Stromal cell of bone marrow (primary cell): ENCODE measurements at regions not wholly inside any gene's neighbourhood (a gene's known extent, or its start where the extent isn't known, plus 50 kb on each side); places are given as distances from the start of the nearest gene placed in this dataset.
"Not testable (repeated sequence)": the region's sequence is repeated elsewhere in the genome, so short reads cannot be mapped to it uniquely, and the experiment has no call there.

Experiments used
- DNase-seq: peaks from one replicate; pipeline ENCODE4 v3.0.0-alpha.2; 2012; ENCODE audit warnings: low read depth

DNA sequence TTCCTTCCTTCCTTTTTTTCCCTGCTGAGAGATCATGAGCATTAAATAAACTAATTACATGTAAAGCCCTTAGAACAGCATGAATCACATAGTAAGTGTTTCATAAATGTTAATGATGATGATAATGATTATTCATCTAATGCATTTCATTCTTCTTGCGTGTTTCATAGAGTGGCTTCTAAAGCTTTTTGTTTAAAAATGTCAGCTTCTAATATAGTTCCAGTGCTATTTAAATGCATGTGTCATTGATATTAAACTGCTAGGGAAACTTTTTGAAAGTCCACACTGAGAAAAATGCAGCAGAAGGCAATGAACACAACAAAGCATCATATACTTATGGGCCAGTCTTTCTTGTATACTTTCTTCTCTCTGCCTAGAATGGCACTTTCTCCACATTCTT, 894.8 kb downstream of the REEP3 start:
- no peak for DNase-seq

- no peak for DNase-seq
Measured at GRCh38 chr10:64419461-64419860, 898.3 kb downstream of the REEP3 start.

DNA sequence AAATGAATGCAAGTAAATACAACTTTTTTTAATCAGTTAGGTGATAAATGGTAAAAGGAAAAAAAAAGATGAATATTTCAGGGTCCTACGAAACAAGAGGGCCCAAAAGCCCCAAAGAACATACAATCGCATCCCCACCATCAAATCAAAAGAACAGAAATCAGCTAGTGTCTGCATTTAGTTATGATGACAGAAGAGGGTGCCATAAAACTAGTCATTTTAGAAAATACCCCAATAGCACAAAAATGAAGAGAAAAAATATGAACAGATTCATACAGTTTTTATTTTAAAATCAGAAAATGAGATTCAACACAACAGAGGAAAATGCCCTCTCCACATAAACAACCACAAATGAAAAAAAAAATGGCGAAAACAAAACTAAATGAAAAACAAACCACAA, 905.5 kb downstream of the REEP3 start:
- DNase-seq = no peak

DNA sequence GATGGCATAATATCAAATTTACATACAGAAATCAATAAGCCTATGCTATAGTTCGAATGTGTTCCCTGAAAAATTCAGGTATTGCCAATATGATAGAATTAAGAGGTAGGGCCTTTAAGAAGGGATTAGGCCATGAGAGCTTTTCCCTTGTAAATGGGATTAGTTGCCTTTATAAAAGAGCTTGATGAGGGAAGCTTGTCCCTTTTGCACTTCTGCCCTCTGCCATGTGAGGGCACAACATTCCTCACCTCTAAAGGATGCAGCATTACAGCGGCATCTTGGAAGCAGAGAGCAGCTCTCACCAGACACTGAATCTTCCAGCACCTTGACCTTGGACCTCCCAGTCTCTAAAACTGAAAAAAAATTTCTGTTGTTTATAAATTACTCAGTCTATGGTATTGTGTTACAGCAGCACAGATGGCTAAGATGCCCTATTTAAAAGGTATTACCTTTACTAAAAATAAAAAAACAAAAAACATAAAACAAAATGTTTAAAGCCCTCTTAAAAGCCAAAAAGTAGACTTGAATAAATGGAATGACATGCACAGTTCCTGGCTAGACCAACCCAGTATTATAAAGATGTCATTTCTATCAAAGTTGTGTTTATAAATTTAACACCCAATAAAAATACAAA, 909.6 kb downstream of the REEP3 start:
- peak; percentile 18 for DNase-seq

DNA sequence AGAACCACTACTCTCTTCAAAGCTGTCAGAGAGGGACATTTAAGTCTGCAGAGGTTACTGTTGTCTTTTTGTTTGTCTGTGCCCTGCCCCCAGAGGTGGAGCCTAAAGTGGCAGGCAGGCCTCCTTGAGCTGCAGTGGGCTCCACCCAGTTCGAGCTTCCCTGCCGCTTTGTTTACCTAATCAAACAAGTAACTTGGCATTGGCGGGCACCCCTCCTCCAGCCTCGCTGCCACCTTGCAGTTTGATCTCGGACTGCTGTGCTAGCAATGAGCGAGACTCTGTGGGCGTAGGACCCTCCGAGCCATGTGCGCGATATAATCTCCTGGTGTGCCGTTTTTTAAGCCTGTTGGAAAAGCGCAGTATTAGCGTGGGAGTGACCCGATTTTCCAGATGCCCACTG, 920.7 kb downstream of the REEP3 start:
- not testable (repeated sequence) for DNase-seq

DNA sequence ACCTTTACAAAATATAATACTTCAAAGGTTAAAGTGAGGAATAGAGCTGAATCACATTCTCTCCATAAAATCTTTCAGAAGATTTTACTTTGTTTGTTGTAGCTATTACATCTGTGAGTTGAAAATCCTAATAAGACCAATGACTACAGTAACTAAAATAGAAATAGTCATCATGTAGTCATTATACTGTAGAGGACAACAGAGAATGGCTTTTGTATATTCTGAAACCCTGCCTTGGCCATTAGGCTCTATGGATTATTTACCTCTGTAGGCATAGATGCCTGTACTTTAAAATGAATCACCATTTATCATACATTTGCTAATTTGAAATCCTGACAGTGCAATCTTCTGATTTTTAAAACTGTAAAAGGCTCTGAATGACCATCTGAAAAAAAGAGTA, 923.0 kb downstream of the REEP3 start:
- no peak for DNase-seq

GRCh38 chr10:64444564-64444963, 923.4 kb downstream of the REEP3 start:
- no peak for DNase-seq

GRCh38 chr10:64449603-64450002, 928.4 kb downstream of the REEP3 start:
- no peak for DNase-seq

DNA sequence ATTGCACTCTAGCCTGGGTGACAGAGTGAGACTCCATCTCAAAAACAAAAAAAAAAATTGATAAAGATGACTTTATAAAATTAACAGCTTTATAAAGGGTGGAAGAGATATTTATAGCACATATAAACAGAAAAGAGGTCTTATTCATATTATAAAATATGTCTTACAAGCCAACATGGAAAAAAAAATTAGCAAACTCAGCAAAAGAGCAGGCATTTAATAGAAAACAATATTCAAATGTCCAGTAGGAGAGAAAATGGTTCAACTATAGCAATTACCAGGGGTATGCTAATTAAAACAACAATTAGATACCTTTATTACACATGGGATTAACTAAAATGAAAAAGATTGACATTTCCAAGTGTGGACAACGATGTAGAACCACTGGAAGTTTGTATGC, 929.1 kb downstream of the REEP3 start:
- DNase-seq = no peak

DNA sequence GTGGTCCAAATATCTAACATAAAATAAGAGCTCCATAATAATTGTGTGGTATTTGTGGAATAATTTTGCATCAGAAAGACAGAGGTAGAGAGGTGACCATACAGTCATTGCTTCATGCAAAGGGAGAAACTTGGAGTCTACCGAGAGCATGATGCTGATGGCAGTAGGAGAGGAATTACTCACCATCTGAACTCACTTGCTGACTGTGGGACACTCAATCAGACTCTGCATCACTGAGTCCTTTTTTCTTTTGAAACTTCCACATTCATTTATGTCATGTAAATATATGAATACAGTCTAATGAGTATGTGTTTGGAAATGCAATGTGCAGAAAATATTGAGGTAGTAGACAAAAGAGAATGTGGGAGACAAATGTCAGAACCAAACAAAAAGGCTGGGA, 933.8 kb downstream of the REEP3 start:
- DNase-seq = no peak

- DNase-seq = no peak
Measured at GRCh38 chr10:64458306-64458705, 937.1 kb downstream of the REEP3 start.

DNA sequence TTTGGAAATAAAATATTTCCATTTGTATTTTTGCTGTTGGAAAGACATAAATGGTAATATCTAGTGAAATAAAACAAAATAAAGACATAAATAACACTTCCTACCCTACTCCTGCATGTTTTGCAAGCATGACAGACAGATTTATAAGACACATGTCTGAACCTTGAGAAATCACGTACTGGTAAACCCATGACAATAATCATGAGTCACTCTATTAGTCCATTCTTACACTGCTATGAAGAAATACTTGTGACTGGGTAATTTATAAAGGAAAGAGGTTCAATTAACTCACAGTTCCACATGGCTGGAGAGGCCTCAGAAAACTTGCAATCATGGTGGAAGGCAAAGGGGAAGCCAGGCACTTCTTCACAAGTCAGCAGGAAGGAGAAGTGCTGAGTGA, 942.2 kb downstream of the REEP3 start:
- DNase-seq = no peak

- DNase-seq = no peak
Measured at GRCh38 chr10:64465653-64466052, 944.5 kb downstream of the REEP3 start.

DNA sequence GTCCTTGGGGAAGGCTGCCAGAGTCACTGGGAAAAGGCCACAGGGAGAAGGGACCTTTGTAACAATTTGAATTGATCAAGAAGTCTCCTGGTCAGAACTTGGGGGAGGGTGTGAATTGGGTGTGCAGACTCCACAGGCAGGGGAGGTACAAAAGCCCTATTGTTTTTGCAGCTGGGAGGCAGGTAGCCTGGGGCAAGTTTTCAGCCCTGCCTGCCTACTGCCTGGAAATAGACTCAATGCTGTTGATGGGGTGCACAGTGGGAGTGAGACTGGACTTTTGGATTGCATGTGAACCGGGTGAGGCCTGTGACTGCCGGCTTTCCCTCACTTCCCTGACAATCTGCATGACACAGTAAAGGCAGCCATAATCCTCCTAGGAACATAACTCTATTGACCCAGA, 947.0 kb downstream of the REEP3 start:
- DNase-seq = no peak

DNA sequence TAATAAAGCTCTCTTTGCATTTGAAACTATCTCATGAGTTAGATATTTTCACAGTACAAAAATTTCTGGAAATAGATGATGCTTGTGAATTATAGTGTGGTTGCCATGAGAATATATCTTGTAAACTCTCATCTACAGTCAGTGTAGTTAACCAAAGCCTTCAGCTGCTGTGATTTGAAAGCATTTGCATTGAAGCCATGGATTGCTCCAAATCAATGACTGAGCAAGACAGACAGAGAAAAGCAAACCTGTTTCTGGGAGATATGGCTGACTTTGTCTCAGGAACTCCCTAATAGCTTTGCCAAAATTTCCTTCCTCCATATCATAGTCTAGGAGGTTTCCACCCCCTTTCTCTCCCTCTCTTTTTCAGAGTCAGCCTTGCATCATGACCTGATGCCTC, 955.3 kb downstream of the REEP3 start:
- DNase-seq = no peak

- no peak for DNase-seq
Measured at GRCh38 chr10:64477791-64478190, 956.6 kb downstream of the REEP3 start.

GRCh38 chr10:64484811-64485330, 963.7 kb downstream of the REEP3 start:
- peak; percentile 59 for DNase-seq

- DNase-seq = peak; percentile 50
Measured at GRCh38 chr10:64486149-64486548, 964.9 kb downstream of the REEP3 start.

GRCh38 chr10:64486901-64487300, 965.7 kb downstream of the REEP3 start:
- DNase-seq = no peak

DNA sequence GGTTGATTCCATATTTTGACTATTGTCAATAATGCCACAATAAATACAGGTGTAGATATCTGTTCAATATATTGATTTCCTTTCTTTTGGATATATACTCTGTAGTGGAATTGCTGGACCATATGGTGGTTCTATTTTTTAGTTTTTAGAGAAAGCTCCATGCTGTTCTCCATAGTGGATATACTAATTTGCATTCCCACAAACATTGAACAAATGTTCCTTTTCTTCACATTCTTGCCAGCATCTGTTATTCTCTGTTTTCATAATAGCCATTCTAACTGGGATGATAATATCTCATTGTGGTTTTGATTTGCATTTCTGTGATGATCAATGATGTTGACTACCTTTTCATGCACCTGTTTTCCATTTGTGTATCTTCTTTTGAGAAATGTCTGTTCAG, 973.7 kb downstream of the REEP3 start:
- no peak for DNase-seq

DNA sequence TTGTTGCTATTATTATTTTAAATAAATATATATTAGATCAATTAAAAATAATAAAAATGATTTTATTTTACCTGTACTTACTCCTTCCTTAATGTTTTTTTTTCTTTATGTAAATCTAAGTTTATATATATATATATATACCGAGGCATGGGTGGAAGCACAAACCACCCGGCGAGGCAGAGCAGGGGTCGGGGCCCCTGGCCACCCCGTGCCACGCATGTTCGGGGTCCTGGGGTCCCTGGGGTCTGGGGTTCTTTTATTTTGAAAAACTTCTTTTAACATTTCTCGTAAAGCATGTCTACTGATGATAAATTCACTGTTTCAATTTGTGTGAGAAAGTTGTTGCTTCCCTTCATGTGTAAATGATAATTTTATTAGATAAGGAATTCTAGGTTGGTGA, 976.1 kb downstream of the REEP3 start:
- DNase-seq = no peak

DNA sequence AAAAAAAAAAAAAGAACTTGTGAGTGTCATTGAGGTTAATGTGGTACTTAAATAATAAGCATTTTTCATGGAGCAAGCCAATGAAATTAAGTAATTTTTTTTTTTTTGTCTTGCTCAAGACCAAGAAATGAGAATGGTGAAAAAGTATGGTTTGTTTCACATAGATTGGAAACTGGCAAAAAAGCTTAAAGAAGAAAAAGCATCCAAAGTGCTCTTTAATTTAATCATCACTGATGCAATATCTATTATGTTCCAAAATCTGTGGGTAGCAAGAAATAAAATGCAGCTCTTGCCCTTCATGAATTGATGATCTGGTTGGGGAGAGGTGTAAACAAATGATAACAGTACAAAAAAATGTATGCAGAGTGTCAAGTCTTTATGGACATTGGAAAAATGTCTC, 980.6 kb downstream of the REEP3 start:
- no peak for DNase-seq

DNA sequence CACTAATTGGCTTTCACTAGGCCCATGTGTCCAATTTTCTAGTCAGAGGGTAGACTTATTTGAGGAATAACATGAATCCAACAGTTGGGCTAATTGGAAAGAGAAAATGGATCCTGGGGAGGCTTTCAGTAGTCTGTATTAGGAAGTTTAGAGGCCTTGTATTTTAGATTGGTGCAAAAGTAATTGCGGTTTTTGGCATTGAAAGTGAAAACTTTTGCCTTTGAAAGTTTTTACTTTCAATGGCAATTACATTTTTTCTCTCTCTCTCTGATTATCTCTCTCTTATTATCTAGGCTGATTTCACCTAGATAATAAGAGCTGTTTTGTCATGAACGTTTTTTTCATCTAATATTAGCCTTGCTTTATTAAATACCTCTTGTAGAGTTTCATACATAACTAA, 981.7 kb downstream of the REEP3 start:
- DNase-seq = no peak

- DNase-seq = no peak
Measured at GRCh38 chr10:64503429-64503828, 982.2 kb downstream of the REEP3 start.

- no peak for DNase-seq
Measured at GRCh38 chr10:64505501-64505900, 984.3 kb downstream of the REEP3 start.
